ENCODE measurements at regions not wholly inside any gene's neighbourhood (a gene's known extent, or its start where the extent isn't known, plus 50 kb on each side); places are given as distances from the start of the nearest gene placed in this dataset.

- Histone ChIP-seq H3K4me1 (ENCODE audit: low read length) (no peaks in the 10 kb centered on the region), H3K79me2 (ENCODE audit: low read length) (no peaks in the 10 kb centered on the region), H3K36me3 (replicated peaks; ENCODE audit: insufficient read depth, low read length) (no peaks in the 10 kb centered on the region), H3K4me3 (ENCODE audit: low read length) (no peak overlapping the region), H3K27ac (ENCODE audit: low read length) (no peak overlapping the region), H4K20me1 (ENCODE audit: insufficient read depth, low read length) (no peaks in the 10 kb centered on the region), H3F3A (ENCODE audit: insufficient read depth, low read length) (no peaks in the 10 kb centered on the region), H3K9me3 (replicated peaks; ENCODE audit: insufficient read depth, low read length) (no peaks in the 10 kb centered on the region), H2AFZ (ENCODE audit: low read length) (no peak overlapping the region), H3K9me2 (replicated peaks; ENCODE audit: insufficient read depth, low read length) (no peaks in the 10 kb centered on the region), H3K27me3 (replicated peaks; ENCODE audit: insufficient read depth, low read length) (no peaks in the 10 kb centered on the region), H3K9ac (ENCODE audit: low read length) (no peak overlapping the region), H3K4me2 (ENCODE audit: low read depth, low read length) (no peak overlapping the region)
- TF ChIP-seq EZH2phosphoT487 (IDR thresholded peaks at IDR 0.05; ENCODE audit: low read length) (no peak), CTCF (IDR thresholded peaks at IDR 0.05; ENCODE audit: low read length) (no peak), EZH2 (optimal IDR thresholded peaks at IDR 0.05; ENCODE audit: low read depth, low read length) (no peak)
- no peak for DNase-seq
Measured at GRCh38 chr5:33227247-33227646, 213.5 kb upstream of the TARS1 start.

- no peaks in the 10 kb centered on the region for H3K9me2 ChIP-seq (replicated peaks; ENCODE audit: insufficient read depth, low read length)
- H2AFZ ChIP-seq (ENCODE audit: low read length) = no peak overlapping the region
- no peak overlapping the region for H3K4me3 ChIP-seq (ENCODE audit: low read length)
- no peaks in the 10 kb centered on the region for H4K20me1 ChIP-seq (ENCODE audit: insufficient read depth, low read length)
- no peaks in the 10 kb centered on the region for H3K27me3 ChIP-seq (replicated peaks; ENCODE audit: insufficient read depth, low read length)
- TF ChIP-seq EZH2phosphoT487 (IDR thresholded peaks at IDR 0.05; ENCODE audit: low read length) (no peak), CTCF (IDR thresholded peaks at IDR 0.05; ENCODE audit: low read length) (no peak), EZH2 (optimal IDR thresholded peaks at IDR 0.05; ENCODE audit: low read depth, low read length) (no peak)
- H3K79me2 ChIP-seq (ENCODE audit: low read length) = no peaks in the 10 kb centered on the region
- H3F3A ChIP-seq (ENCODE audit: insufficient read depth, low read length) = no peaks in the 10 kb centered on the region
- no peaks in the 10 kb centered on the region for H3K9me3 ChIP-seq (replicated peaks; ENCODE audit: insufficient read depth, low read length)
- DNase-seq = no peak
- no peaks in the 10 kb centered on the region for H3K36me3 ChIP-seq (replicated peaks; ENCODE audit: insufficient read depth, low read length)
- H3K27ac ChIP-seq (ENCODE audit: low read length) = no peak overlapping the region
- H3K9ac ChIP-seq (ENCODE audit: low read length) = no peak overlapping the region
- no peaks in the 10 kb centered on the region for H3K4me1 ChIP-seq (ENCODE audit: low read length)
- no peak overlapping the region for H3K4me2 ChIP-seq (ENCODE audit: low read depth, low read length)
Measured at GRCh38 chr5:33227746-33228145, 213.0 kb upstream of the TARS1 start.

GRCh38 chr5:33228149-33228548, 212.6 kb upstream of the TARS1 start:
- no peak overlapping the region for H3K4me3 ChIP-seq (ENCODE audit: low read length)
- H3K9ac ChIP-seq (ENCODE audit: low read length) = no peak overlapping the region
- H3K79me2 ChIP-seq (ENCODE audit: low read length) = no peaks in the 10 kb centered on the region
- no peak for DNase-seq
- H3K9me2 ChIP-seq (replicated peaks; ENCODE audit: insufficient read depth, low read length) = no peaks in the 10 kb centered on the region
- TF ChIP-seq EZH2 (optimal IDR thresholded peaks at IDR 0.05; ENCODE audit: low read depth, low read length) = no peak
- TF ChIP-seq EZH2phosphoT487 (IDR thresholded peaks at IDR 0.05; ENCODE audit: low read length) = no peak
- no peak for TF ChIP-seq CTCF (IDR thresholded peaks at IDR 0.05; ENCODE audit: low read length)
- H3K4me1 ChIP-seq (ENCODE audit: low read length) = no peaks in the 10 kb centered on the region
- H2AFZ ChIP-seq (ENCODE audit: low read length) = no peak overlapping the region
- H3K27ac ChIP-seq (ENCODE audit: low read length) = no peak overlapping the region
- H3K27me3 ChIP-seq (replicated peaks; ENCODE audit: insufficient read depth, low read length) = no peaks in the 10 kb centered on the region
- H3K4me2 ChIP-seq (ENCODE audit: low read depth, low read length) = no peak overlapping the region
- no peaks in the 10 kb centered on the region for H3K9me3 ChIP-seq (replicated peaks; ENCODE audit: insufficient read depth, low read length)
- no peaks in the 10 kb centered on the region for H4K20me1 ChIP-seq (ENCODE audit: insufficient read depth, low read length)
- no peaks in the 10 kb centered on the region for H3K36me3 ChIP-seq (replicated peaks; ENCODE audit: insufficient read depth, low read length)
- H3F3A ChIP-seq (ENCODE audit: insufficient read depth, low read length) = no peaks in the 10 kb centered on the region
